B cell (primary cell): ENCODE measurements at regions not wholly inside any gene's neighbourhood (a gene's known extent, or its start where the extent isn't known, plus 50 kb on each side); places are given as distances from the start of the nearest gene placed in this dataset.

Experiments used
- CTCF ChIP-seq: fragments of 200-600 bp; IDR thresholded peaks from one replicate; pipeline ENCODE4 v1.8.0; 2022; ENCODE audit warnings: antibody characterized with exemption, mild to moderate bottlenecking
- EZH2 ChIP-seq: IDR thresholded peaks from 2 replicates; pipeline ENCODE4 v1.6.1; 2012; ENCODE audit warnings: borderline replicate concordance, low read depth, mild to moderate bottlenecking, moderate library complexity, low read length; ENCODE audit not compliant: insufficient read depth, poor library complexity, severe bottlenecking

- TF ChIP-seq EZH2 = no peak
- no peak for TF ChIP-seq CTCF
Observed at GRCh38 chr20:60481743-60482133, 523.5 kb downstream of the CDH26 start.
